ENCODE measurements at regions not wholly inside any gene's neighbourhood (a gene's known extent, or its start where the extent isn't known, plus 50 kb on each side); places are given as distances from the start of the nearest gene placed in this dataset.

DNA sequence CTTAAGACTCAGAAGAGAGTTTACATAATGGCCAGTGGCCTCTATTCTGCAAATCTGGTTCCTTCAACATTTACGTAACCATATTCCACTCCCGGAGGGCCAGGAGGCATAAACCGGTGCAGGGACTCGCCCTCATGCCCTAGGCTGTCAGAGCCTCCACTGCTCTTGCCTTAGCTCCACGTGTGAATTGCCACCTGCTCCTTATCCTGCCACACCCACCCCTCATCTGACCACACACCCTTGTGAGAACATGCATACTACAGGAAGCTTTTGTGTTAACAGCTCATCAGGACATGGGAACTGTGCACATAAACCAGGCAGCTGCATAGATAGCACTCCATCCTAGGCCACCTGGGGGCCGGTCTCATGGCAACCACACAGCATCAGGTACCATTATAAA lies 146.7 kb upstream of the PFKP start:
- TF ChIP-seq ZFX (IDR thresholded peaks at IDR 0.05): no peak
- TF ChIP-seq, protein P1, sequence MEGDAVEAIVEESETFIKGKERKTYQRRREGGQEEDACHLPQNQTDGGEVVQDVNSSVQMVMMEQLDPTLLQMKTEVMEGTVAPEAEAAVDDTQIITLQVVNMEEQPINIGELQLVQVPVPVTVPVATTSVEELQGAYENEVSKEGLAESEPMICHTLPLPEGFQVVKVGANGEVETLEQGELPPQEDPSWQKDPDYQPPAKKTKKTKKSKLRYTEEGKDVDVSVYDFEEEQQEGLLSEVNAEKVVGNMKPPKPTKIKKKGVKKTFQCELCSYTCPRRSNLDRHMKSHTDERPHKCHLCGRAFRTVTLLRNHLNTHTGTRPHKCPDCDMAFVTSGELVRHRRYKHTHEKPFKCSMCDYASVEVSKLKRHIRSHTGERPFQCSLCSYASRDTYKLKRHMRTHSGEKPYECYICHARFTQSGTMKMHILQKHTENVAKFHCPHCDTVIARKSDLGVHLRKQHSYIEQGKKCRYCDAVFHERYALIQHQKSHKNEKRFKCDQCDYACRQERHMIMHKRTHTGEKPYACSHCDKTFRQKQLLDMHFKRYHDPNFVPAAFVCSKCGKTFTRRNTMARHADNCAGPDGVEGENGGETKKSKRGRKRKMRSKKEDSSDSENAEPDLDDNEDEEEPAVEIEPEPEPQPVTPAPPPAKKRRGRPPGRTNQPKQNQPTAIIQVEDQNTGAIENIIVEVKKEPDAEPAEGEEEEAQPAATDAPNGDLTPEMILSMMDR (conservative IDR thresholded peaks at IDR 0.05): no peak
- no peak overlapping the region for H3K27ac ChIP-seq

GRCh38 chr10:2920168-2920567 lies 147.2 kb upstream of the PFKP start:
- no peak overlapping the region for H3K27ac ChIP-seq
- no peak for TF ChIP-seq ZFX (IDR thresholded peaks at IDR 0.05)
- TF ChIP-seq, protein P1 (conservative IDR thresholded peaks at IDR 0.05): no peak

DNA sequence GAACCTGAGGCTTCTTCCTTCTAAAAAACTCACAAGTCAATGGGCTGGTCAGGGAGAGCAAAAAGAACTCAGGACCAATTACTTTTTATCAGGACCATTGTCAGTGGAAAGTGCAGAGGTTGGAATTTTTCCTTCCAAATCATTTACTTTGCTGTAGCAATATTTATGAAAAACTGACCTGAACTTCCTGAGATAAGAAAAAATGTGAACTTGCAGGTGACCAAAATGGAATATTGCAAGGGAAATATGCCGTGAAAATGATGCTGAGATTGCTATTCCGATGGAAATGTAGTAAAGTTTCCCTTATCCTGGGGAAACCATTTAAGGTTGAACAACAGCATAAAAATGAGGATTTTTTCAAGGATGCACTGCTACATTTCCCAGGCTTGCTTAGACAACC lies 148.3 kb upstream of the PFKP start:
- no peak for TF ChIP-seq ZFX (IDR thresholded peaks at IDR 0.05)
- TF ChIP-seq, protein P1 (conservative IDR thresholded peaks at IDR 0.05): no peak
- no peak overlapping the region for H3K27ac ChIP-seq

DNA sequence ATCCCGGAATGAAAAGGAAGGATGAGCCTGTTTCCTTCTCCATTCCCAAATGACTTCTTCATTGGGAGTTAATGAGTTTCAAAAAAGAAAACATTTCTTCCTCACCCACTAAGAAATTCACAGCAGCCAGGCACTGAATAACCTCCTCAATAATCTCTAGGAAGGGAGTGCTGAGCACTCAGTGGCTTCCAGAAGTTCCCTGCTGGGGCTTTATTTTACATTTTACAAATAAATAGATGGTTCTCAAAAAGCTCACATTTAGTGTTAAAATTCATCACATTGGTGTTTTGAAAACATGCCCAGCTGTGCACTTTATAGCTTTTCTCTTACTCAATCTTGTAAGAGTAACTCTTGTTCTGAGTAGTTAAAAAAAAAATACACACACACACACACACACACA lies 148.9 kb upstream of the PFKP start:
- TF ChIP-seq, protein P1 (conservative IDR thresholded peaks at IDR 0.05): no peak
- TF ChIP-seq ZFX (IDR thresholded peaks at IDR 0.05): no peak
- no peak overlapping the region for H3K27ac ChIP-seq

DNA sequence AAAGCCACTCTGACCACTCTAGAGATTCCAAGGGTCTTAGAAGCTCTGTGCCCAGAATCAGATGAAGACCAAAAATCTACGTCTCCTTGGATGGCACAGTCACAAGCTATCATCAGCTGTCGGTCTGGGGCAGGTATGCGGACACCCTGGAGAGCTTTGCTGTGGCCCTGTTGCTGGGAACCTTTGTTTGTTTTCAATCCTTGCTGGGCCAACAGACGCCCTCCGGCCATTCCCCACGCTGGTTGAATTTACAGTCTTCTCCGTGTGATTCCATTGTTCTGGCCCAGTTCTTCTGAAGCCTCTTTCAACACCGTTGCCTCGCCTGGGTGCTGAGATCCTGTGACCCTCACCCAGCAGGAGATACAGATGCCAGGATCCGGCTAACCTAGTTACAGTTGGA lies 149.4 kb upstream of the PFKP start:
- TF ChIP-seq, protein P1 (conservative IDR thresholded peaks at IDR 0.05): no peak
- no peak for TF ChIP-seq ZFX (IDR thresholded peaks at IDR 0.05)
- no peak overlapping the region for H3K27ac ChIP-seq

- TF ChIP-seq ZFX (IDR thresholded peaks at IDR 0.05): no peak
- TF ChIP-seq, protein P1 (conservative IDR thresholded peaks at IDR 0.05): no peak
- no peak overlapping the region for H3K27ac ChIP-seq
These were observed 151.9 kb upstream of the PFKP start for GRCh38 chr10:2915412-2915811.

DNA sequence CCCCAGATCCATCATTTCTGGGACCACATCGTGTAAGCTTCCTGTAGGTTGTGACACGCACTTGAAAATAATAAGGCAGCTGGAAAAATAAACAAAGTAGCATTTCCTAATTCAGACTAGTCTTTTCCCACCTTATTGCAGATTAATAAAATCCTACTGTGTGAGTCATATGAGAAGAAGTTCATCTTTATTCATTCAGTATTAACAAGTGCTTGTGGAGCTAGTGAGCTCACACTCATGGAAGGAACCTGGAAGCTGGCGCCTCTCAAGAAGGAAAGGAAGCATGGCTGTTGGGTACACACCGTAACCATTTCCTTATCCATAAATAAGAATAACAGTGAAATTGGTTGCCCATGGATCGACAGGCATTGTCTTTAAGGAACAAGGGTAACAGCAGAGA lies 152.6 kb upstream of the PFKP start:
- H3K27ac ChIP-seq: no peak overlapping the region
- TF ChIP-seq ZFX (IDR thresholded peaks at IDR 0.05): no peak
- TF ChIP-seq, protein P1 (conservative IDR thresholded peaks at IDR 0.05): no peak

Data from C4-2B (cell line).